SK-N-SH (cell line): ENCODE measurements at regions not wholly inside any gene's neighbourhood (a gene's known extent, or its start where the extent isn't known, plus 50 kb on each side); places are given as distances from the start of the nearest gene placed in this dataset.

Experiments
- CTCF ChIA-PET: fragments of 300-600, 350-600 bp; formaldehyde crosslinking; extraction: SDS; loops from one replicate; lab custom pipeline; 2021; lab: Yijun Ruan, JAX
- POLR2A ChIA-PET: fragments of 350-600 bp; sonication (Branson Sonifier 250); formaldehyde crosslinking; extraction: SDS; loops from one replicate; lab custom pipeline; 2020; ENCODE audit warnings: antibody characterized with exemption, inconsistent platforms; lab: Yijun Ruan, JAX
- DNase-seq: peaks from one replicate; pipeline ENCODE4 v3.0.0; 2012
- H2AFZ ChIP-seq: fragments of 200-600 bp; sonication (generic); 2 replicates; pipeline ENCODE4 v1.8.1; 2016; ENCODE audit warnings: antibody characterized with exemption, mild to moderate bottlenecking, low read depth
- H3F3A ChIP-seq: fragments of 200-600 bp; sonication (generic); replicated peaks from 2 replicates; pipeline ENCODE3; 2016; ENCODE audit warnings: antibody characterized with exemption, mild to moderate bottlenecking; ENCODE audit not compliant: insufficient read depth
- H3K27ac ChIP-seq, 2 experiments: fragments of 200-500 bp in 1 of 2; fragments of 200-600 bp in 1 of 2; sonication (Bioruptor generic) in 1 of 2; sonication (generic), shearing (Covaris generic) in 1 of 2; 2 replicates each; pipeline versions ENCODE4 v1.5.1 to v1.6.1; 2014 to 2016; ENCODE audit warnings: low read depth in 2 of 2, inconsistent platforms in 1 of 2, low read length in 1 of 2, mild to moderate bottlenecking in 1 of 2, mixed read lengths in 1 of 2
- H3K27me3 ChIP-seq: fragments of 200-600 bp; sonication (generic), shearing (Covaris generic); 2 replicates; pipeline ENCODE4 v1.6.1; 2016; ENCODE audit warnings: mixed run types; ENCODE audit not compliant: insufficient read depth
- H3K36me3 ChIP-seq, 2 experiments: fragments of 200-500 bp in 1 of 2; fragments of 200-600 bp in 1 of 2; sonication (Bioruptor generic) in 1 of 2; sonication (generic) in 1 of 2; replicated peaks in 1 of 2; 2 replicates each; pipeline versions ENCODE3 to v1.5.1; 2014 to 2016; ENCODE audit warnings: low read length in 1 of 2, mild to moderate bottlenecking in 1 of 2; ENCODE audit not compliant: insufficient read depth in 2 of 2, control insufficient read depth in 1 of 2
- H3K4me1 ChIP-seq, 2 experiments: fragments of 200-500 bp in 1 of 2; fragments of 200-600 bp in 1 of 2; sonication (Bioruptor generic) in 1 of 2; sonication (generic), shearing (Covaris generic) in 1 of 2; 2 replicates each; pipeline versions ENCODE4 v1.5.1 to v1.6.1; 2014 to 2016; ENCODE audit warnings: low read depth in 1 of 2, low read length in 1 of 2, mixed run types in 1 of 2; ENCODE audit not compliant: insufficient read depth in 2 of 2, control insufficient read depth in 1 of 2
- H3K4me2 ChIP-seq: fragments of 200-600 bp; sonication (generic), shearing (Covaris generic); 2 replicates; pipeline ENCODE4 v1.6.1; 2017; ENCODE audit warnings: mixed run types
- H3K4me3 ChIP-seq, 2 experiments: fragments of 200-500 bp in 1 of 2; fragments of 200-600 bp in 1 of 2; sonication (Bioruptor generic) in 1 of 2; sonication (generic), shearing (Covaris generic) in 1 of 2; 2 replicates each; pipeline versions ENCODE4 v1.5.1 to v1.8.1; 2014 to 2016; ENCODE audit warnings: low read depth in 2 of 2, inconsistent platforms in 1 of 2, low read length in 1 of 2, mild to moderate bottlenecking in 1 of 2, mixed read lengths in 1 of 2, moderate library complexity in 1 of 2
- H3K79me2 ChIP-seq: fragments of 200-600 bp; sonication (generic); 2 replicates; pipeline ENCODE4 v1.8.1; 2017; ENCODE audit warnings: mild to moderate bottlenecking; ENCODE audit not compliant: insufficient read depth
- H3K9ac ChIP-seq: fragments of 200-600 bp; sonication (generic); 2 replicates; pipeline ENCODE4 v1.6.1; 2017; ENCODE audit warnings: mixed run types
- H3K9me2 ChIP-seq: fragments of 200-600 bp; sonication (generic); 2 replicates; pipeline ENCODE4 v1.6.1; 2017; ENCODE audit warnings: mixed run types
- H3K9me3 ChIP-seq: fragments of 200-600 bp; sonication (generic); 2 replicates; pipeline ENCODE4 v1.6.1; 2017; ENCODE audit warnings: mixed run types, mild to moderate bottlenecking, moderate library complexity
- H4K20me1 ChIP-seq: fragments of 200-600 bp; sonication (generic); 2 replicates; pipeline ENCODE4 v1.6.1; 2017; ENCODE audit warnings: mild to moderate bottlenecking, mixed run types; ENCODE audit not compliant: insufficient read depth
- CHD2 ChIP-seq: fragments of 150-350 bp; IDR thresholded peaks from 2 replicates; pipeline ENCODE4 v1.6.1; 2018; ENCODE audit warnings: low read length; ENCODE audit not compliant: partially characterized antibody
- ELF1 ChIP-seq: IDR thresholded peaks from 2 replicates; pipeline ENCODE4 v1.4.0; 2012
- FOXM1 ChIP-seq: IDR thresholded peaks from 2 replicates; pipeline ENCODE4 v1.4.0; 2012; ENCODE audit warnings: low read depth, mild to moderate bottlenecking
- GABPA ChIP-seq: IDR thresholded peaks from 2 replicates; pipeline ENCODE4 v1.4.0; 2012; ENCODE audit warnings: low read depth, mild to moderate bottlenecking
- MEF2A ChIP-seq: IDR thresholded peaks from 2 replicates; pipeline ENCODE4 v1.4.0; 2012; ENCODE audit warnings: low read depth, borderline replicate concordance
- MXI1 ChIP-seq: IDR thresholded peaks from 2 replicates; pipeline ENCODE4 v1.6.1; 2012; ENCODE audit warnings: mild to moderate bottlenecking, low read depth, low read length, improper control_type of control experiment
- NRF1 ChIP-seq: IDR thresholded peaks from 2 replicates; pipeline ENCODE4 v1.6.1; 2012; ENCODE audit warnings: low read depth, mild to moderate bottlenecking, low read length
- RAD21 ChIP-seq: IDR thresholded peaks from 2 replicates; pipeline ENCODE4 v1.6.1; 2012; ENCODE audit warnings: mild to moderate bottlenecking, low read length
- RXRA ChIP-seq: IDR thresholded peaks from 2 replicates; pipeline ENCODE4 v1.4.0; 2012; ENCODE audit warnings: low read depth, mild to moderate bottlenecking, borderline replicate concordance
- SMC3 ChIP-seq: IDR thresholded peaks from 2 replicates; pipeline ENCODE4 v1.6.1; 2012; ENCODE audit warnings: low read depth, low read length, improper control_type of control experiment
- TEAD4 ChIP-seq: IDR thresholded peaks from 2 replicates; pipeline ENCODE4 v1.4.0; 2012; ENCODE audit warnings: mild to moderate bottlenecking, borderline replicate concordance; ENCODE audit not compliant: insufficient read depth
- USF1 ChIP-seq: IDR thresholded peaks from 2 replicates; pipeline ENCODE4 v1.4.0; 2012; ENCODE audit warnings: low read depth, borderline replicate concordance
- WGBS: methylation state at CpG from one replicate; pipeline ENCODE4 v1.1.6; 2017; ENCODE audit warnings: low lambda C conversion rate; 5-methylcytosine and 5-hydroxymethylcytosine counted together
- TF ChIP-seq, protein P1 (sequence below): fragments of 200-600 bp; sonication (generic); IDR thresholded peaks from 2 replicates; pipeline ENCODE4 v1.6.1; 2017; ENCODE audit warnings: antibody characterized with exemption, mild to moderate bottlenecking, moderate library complexity
- TF ChIP-seq, protein P2 (sequence below): IDR thresholded peaks from 2 replicates; pipeline ENCODE4 v1.6.1; 2012; ENCODE audit warnings: mild to moderate bottlenecking, low read depth, low read length, moderate library complexity

GRCh38 chr4:15231265-15232091, 196.4 kb upstream of the C1QTNF7 start:
- Histone ChIP-seq H3K27ac (peak overlapping the region in 1 of 2 experiments; percentile 74; a peak in 2 of 4 replicates), H2AFZ (no peak overlapping the region), H3K27me3 (no peaks in the 10 kb centered on the region), H3K36me3 (no peaks in the 10 kb centered on the region), H3K79me2 (no peaks in the 10 kb centered on the region), H3K9ac (no peak overlapping the region), H3K9me3 (no peaks in the 10 kb centered on the region), H3F3A (peaks cover 10% of the 10 kb centered on the region), H4K20me1 (no peaks in the 10 kb centered on the region), H3K4me2 (no peak overlapping the region), H3K4me3 (no peak overlapping the region; a peak in 1 of 4 replicates), H3K4me1 (peaks cover 13 to 26% of the 10 kb centered on the region in 2 experiments), H3K9me2 (no peaks in the 10 kb centered on the region)
- ChIA-PET POLR2A (no interaction called here), CTCF (interaction anchor here (0.5 to 4.4 kb wide), 36 partner anchors 9 to 336 kb away, joined by 3 to 64 read pairs (median 4); partner anchors contain the start of gene CC2D2A)
- 41% methylated on average over 8 of the region's 8 CpGs for WGBS
- peak; percentile 77 for DNase-seq
- TF ChIP-seq CHD2 (peak; percentile 72), RXRA (no peak), NRF1 (no peak), RAD21 (peak; percentile 93), SMC3 (peak; percentile 92), FOXM1 (0 out of 2 replicates have a peak, but pooled peaks have one; percentile 17), MXI1 (peak; percentile 49; the same call in 1 of the 2 replicates)
- TF ChIP-seq, protein P1, sequence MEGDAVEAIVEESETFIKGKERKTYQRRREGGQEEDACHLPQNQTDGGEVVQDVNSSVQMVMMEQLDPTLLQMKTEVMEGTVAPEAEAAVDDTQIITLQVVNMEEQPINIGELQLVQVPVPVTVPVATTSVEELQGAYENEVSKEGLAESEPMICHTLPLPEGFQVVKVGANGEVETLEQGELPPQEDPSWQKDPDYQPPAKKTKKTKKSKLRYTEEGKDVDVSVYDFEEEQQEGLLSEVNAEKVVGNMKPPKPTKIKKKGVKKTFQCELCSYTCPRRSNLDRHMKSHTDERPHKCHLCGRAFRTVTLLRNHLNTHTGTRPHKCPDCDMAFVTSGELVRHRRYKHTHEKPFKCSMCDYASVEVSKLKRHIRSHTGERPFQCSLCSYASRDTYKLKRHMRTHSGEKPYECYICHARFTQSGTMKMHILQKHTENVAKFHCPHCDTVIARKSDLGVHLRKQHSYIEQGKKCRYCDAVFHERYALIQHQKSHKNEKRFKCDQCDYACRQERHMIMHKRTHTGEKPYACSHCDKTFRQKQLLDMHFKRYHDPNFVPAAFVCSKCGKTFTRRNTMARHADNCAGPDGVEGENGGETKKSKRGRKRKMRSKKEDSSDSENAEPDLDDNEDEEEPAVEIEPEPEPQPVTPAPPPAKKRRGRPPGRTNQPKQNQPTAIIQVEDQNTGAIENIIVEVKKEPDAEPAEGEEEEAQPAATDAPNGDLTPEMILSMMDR, result peak; percentile 86
- TF ChIP-seq, all 33 proteins: peak for 6

- Histone ChIP-seq H2AFZ (peak overlapping the region; percentile 27; the same call in 1 of the 2 replicates), H3K9ac (no peak overlapping the region), H3K36me3 (no peaks in the 10 kb centered on the region), H3K27ac (peak overlapping the region; percentile 15 to 74; a peak in 3 of 4 replicates), H3K9me3 (no peaks in the 10 kb centered on the region), H4K20me1 (no peaks in the 10 kb centered on the region), H3K4me2 (peak overlapping the region; percentile 21; the same call in 1 of the 2 replicates), H3K79me2 (no peaks in the 10 kb centered on the region), H3K4me1 (peaks cover 13 to 26% of the 10 kb centered on the region in 2 experiments), H3F3A (peaks cover 10% of the 10 kb centered on the region), H3K9me2 (no peaks in the 10 kb centered on the region), H3K4me3 (no peak overlapping the region), H3K27me3 (no peaks in the 10 kb centered on the region)
- 79% methylated on average over 10 of the region's 10 CpGs for WGBS
- DNase-seq, result no peak
- ChIA-PET CTCF (interaction anchor here (0.9 to 4.4 kb wide), 16 partner anchors 10 to 335 kb away, joined by 3 to 64 read pairs (median 4); partner anchors contain the start of gene CC2D2A), POLR2A (no interaction called here)
- TF ChIP-seq ELF1 (no peak), RAD21 (no peak), SMC3 (no peak), GABPA (no peak), MEF2A (no peak), USF1 (no peak), TEAD4 (no peak), CHD2 (no peak)
- TF ChIP-seq, protein P1, result no peak
- TF ChIP-seq, protein P2, sequence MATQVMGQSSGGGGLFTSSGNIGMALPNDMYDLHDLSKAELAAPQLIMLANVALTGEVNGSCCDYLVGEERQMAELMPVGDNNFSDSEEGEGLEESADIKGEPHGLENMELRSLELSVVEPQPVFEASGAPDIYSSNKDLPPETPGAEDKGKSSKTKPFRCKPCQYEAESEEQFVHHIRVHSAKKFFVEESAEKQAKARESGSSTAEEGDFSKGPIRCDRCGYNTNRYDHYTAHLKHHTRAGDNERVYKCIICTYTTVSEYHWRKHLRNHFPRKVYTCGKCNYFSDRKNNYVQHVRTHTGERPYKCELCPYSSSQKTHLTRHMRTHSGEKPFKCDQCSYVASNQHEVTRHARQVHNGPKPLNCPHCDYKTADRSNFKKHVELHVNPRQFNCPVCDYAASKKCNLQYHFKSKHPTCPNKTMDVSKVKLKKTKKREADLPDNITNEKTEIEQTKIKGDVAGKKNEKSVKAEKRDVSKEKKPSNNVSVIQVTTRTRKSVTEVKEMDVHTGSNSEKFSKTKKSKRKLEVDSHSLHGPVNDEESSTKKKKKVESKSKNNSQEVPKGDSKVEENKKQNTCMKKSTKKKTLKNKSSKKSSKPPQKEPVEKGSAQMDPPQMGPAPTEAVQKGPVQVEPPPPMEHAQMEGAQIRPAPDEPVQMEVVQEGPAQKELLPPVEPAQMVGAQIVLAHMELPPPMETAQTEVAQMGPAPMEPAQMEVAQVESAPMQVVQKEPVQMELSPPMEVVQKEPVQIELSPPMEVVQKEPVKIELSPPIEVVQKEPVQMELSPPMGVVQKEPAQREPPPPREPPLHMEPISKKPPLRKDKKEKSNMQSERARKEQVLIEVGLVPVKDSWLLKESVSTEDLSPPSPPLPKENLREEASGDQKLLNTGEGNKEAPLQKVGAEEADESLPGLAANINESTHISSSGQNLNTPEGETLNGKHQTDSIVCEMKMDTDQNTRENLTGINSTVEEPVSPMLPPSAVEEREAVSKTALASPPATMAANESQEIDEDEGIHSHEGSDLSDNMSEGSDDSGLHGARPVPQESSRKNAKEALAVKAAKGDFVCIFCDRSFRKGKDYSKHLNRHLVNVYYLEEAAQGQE, result no peak
Measured at GRCh38 chr4:15232366-15233263, 195.2 kb upstream of the C1QTNF7 start.
